HG03135 (cell line): ENCODE measurements at regions not wholly inside any gene's neighbourhood (a gene's known extent, or its start where the extent isn't known, plus 50 kb on each side); places are given as distances from the start of the nearest gene placed in this dataset.

Experiments used
- ATAC-seq: cut with Tn5 transposase; IDR thresholded peaks from one replicate; pipeline ENCODE4 v1.9.1; 2021; ENCODE audit warnings: mild to moderate bottlenecking, moderate library complexity; ENCODE audit not compliant: unreplicated experiment

DNA sequence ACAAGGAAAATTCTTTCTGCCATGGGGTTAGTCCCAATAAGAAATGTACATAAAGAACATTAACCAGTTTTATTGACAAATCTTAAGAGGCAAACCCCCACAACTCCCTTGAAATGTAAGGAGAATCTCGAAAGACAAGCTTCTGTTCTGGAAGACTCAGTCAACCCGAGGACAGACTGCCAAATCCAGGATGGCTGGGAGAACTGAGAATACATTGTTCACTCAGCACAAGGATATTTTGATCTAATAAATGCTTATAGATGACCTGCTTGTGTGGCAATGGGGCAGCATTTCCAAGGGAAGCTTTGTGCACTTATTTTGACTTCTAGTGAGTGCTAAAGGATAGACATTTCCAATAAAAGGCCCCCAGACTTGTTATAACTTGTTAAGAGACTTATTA lies 280.4 kb downstream of the DHX15 start:
- ATAC-seq, result no peak

DNA sequence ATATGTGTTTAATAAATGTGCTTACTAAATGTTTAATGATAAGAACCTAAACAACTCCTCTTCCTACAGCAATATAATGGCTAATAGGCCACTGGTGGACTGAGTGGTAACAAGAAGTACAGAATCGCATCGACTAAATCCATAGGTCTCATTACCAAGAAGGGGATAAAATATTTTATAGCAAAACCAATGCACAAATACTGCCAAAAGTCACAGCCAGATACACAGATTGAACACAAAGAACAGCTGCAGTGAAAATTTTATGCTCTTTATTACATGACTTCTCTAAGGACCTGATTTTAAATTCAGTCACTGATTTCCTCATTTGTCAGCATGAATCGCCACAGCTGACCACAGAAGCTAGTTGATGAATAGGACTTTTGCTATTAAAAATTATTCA lies 285.4 kb downstream of the DHX15 start:
- ATAC-seq, result no peak

DNA sequence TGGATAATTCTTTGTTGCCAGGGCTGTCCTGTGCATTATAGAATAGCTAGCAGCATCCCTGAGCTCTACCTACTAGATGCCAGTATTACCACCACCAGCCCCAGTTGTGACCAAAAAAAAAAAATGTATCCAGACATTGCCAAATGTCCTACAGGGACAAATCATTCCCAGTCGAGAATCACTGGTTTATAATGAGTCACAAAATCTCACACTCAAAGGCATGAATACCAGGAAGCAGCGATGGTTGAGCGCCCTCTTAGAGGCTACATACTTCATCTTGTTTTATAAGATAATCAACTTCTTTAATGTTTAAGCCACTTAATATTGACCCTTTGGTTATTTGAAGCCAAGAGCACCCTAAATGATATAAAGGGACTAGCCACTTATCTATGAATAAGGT lies 297.3 kb downstream of the DHX15 start:
- no peak for ATAC-seq

DNA sequence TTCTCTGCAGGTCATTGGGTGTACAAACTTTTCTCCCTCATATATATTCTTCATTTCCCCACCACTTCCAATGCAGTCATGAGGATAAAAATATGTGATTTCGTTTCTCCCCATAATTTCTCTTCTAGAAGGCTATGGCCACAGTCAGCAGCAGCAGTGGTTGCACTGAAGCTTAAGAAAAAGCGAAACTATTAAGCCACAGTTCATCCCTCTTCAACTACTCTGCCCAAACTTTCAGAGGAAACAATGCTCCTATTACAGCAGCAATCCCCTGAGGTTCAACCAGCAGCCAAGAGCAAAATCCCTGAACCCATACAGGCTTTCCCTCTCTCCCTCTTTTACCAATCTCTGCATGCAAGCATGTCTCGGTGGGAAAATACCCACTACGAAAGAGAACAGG lies 298.6 kb downstream of the DHX15 start:
- no peak for ATAC-seq

DNA sequence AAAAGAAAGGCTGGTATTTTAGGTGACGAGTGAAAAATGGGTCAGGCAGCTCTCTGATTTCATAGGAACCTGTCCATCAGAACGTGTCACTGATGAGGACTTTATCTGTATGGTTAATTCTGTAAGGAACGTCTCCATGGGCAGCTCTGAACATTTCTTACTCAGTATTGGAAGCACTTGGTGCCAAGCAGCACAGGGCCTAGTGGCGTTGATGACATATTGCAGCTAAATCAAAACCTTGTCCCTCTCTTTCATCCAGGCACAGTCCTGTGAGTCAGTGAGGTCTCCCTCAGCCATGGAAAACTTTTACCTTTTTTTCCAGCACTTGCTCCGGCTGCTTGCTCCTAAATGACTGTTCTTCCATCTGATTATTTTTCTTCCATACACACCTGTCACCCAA lies 301.9 kb downstream of the DHX15 start:
- ATAC-seq, result no peak

DNA sequence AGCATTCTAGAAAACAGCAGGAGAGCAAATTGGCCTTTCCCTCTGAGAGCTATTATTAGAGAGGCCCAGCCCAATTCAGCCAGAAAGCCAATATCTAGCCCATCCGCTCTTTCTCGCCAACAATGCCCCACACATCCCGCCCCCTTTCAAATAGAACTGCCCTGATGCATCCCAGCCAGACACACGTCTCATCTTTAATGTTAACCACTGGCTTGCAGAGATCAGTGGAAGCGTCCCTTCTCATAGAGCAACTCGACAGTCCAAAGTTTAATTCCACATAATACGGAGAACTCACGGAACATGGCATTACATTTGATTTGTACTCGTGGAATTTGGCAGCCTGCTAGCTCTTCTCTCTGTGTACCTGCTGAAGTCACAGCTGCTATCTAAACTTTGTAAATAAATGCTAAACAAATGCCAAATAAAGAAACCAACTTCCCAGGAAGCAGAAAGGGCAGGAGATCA lies 304.4 kb downstream of the DHX15 start:
- no peak for ATAC-seq

DNA sequence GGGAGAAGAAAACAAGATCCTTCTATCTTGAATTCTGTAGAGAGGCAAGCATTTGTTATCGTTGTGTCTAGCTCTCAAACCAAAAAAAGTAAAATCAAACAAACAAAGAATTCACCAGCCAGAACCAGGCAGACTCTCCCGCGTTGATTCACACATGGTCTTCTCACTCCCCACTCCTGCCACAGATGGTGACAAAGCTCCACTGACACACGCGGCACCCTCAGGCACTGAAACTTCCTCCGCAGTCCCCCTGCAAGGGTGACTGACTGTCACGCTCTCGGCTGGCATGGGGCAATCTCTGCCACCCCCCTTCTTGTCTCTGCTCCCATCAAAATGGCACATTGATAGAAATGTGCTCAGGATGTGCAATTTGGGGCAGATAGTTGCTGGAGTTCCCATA lies 304.9 kb downstream of the DHX15 start:
- no peak for ATAC-seq

DNA sequence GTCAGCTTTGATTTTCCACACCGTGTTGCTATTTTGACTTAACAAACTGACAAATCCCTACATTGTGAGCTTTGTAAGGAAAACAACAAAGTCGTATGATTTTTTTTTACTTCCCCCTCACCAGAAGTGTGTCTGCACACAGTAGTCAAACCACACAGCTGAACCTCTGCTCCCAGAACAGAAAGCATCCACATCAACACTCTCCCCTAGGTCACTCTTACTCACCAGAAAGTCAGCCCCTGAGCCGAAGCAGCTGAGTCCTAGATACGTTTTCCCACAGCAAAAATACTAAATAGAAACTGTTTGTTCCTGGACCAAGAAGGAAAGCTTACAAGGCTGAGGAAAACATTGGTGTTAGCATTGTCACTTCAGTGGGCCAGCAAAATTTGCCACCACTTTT lies 305.7 kb downstream of the DHX15 start:
- no peak for ATAC-seq

DNA sequence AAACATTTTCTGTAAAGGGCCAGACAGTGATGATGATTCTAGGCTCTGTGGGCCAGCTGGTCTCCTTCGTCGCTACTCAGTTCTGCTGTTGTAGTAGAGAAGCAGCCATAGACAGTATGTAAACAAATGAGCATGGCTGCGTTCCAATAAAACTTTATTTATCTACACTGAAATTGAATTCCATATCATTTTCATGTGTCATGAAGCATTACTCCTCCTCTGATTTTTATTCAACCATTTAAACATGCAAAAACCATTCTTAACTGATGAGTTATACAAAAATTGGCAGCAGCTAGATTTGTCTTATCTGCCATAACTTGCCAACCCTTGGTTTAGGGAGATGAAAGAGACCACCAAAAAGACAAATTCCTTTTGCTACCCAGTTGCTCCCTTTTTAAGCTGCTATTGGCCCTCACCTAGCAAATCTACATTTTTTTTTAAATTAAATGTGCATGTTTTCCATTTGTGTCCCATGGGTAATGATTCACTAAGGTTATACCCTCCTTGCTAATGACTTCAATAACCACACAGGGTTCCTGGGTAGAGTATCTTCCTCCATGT lies 309.9 kb downstream of the DHX15 start:
- ATAC-seq, result no peak

DNA sequence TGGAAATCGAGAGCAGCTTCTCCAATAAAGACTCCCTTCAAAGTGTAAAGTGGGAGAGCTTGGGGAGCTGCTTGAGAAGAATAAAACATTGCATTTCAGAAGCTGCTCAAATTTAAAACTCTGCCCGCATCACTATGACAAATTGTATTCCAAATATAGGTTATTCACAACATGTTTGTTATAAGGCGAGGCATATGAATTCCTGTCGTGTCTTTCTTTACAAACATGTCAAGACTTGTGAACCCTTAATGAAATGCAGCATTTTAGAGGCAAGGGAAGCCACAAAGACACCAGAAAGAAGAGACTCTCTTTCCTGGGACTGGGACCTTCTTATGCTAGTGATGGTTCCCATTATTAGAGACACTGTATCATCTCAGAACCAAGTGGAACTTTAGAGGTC lies 311.2 kb downstream of the DHX15 start:
- ATAC-seq, result no peak

DNA sequence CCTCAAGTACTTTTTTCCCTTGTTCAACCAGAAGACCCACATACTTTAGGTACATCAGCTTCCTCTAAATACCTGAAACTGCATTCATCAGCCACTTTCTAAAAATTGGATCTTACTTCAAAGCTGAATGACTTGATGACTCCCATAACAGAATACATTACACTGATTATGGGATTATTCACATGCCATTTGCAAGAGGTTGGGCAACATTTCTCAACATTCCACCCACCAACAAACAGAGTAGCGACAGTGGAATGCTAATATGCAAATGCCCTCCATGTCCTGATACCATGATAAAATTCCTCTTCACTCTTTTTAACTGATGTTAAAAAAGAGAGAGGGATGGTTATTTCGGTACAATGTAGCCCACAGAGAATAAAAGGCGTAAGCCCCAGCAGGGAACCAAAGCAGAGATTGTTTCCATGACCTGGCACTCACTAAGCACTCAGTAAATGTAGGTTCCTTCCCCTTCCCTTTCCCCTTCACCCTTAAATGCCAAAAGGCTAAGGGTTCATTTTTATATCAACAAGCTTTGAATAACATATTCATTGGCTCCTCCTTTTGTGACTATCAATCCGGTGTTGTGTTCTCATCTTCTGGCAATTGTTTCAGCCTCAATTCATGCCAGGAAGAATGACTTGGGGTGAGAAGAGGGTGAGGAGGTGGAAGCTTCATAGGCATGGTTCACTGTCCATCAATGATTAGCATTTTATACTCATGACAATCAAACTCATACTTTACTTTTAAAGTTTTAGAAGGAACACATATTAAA lies 317.2 kb downstream of the DHX15 start:
- ATAC-seq, result no peak

DNA sequence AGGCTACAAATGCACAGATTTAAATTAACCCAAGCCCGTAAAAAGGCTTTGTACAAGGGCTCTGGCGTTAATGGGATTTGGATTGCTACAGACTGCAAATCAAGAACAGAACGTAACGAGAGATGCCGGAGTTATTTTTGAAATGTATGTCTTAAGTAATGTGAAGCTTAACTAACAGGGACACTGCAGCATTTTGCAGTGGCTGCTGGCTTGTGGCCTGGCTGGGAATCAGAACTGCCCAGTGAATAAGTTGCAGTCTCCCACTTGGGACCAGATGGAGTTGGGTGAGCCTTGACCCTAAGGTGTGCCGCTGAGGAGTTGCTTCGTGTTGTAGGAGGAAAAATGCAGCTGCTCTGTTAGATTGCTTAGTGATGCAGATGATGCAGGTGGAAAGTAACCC lies 318.4 kb downstream of the DHX15 start:
- ATAC-seq, result no peak

DNA sequence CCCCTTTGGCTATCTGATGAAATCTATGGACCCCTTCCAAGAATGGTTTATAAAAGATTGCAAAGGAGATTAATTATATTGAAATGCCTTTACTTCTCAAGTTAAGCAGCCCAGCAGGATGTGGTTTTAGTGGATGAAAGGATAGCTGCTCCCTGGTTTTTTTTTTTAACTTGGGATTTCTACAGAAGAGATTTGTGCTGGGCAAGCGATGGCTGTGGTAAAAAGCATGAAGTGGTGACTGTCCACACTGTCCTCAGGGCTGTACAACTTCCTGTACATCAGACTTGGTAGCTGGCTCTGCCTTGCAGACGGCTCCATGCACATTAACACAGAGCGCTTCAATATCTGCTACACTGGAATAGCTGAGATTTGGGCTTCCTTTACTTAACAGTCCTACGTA lies 321.7 kb downstream of the DHX15 start:
- no peak for ATAC-seq

DNA sequence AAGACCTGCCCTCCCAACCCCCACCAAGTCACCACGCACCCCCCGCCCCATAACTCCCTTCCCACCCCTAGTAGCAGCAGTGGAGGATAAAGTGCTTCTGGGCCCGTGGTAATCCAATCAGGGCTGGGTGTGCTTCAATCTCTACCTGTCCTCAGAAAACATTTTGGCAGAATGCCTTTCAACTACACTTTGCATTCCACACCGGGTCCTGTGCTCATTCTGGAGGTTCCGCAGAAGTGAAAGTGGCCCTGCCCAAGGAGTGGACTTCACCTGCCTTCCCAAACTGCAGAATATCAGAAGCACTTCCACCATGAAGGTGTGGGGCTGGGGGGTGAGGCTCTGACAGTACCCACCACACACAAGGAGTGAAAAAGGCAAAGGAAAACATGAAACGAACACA lies 322.3 kb downstream of the DHX15 start:
- no peak for ATAC-seq

DNA sequence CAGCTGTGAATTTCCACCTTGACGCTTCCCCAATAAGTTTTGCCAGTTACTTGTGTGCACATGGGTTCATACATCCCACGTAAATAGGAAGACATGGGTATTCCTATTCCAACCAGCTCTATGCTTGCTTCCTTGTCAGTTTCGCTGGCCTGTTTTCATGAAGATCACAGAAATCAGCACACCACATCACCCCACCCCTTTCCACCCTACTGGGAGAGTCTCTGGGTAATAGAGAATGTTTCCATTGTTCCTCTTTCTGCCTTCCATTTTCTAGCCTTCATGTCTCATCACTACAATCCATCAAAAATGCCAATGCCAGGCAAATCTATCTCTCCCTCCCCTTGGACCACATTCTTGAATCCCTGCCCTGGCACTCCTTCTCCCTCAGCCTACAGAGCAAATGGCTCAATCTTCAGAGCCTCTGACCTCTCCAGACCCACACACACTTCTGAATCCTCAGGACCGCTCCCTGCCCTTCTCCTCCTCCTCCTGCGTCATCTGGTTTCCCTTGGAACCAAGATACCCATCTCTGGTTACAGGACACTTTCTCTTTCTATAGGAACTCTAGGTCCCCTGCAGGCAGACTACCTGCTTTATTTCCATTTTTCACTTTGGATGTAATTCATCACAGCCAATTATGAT lies 323.3 kb downstream of the DHX15 start:
- no peak for ATAC-seq

DNA sequence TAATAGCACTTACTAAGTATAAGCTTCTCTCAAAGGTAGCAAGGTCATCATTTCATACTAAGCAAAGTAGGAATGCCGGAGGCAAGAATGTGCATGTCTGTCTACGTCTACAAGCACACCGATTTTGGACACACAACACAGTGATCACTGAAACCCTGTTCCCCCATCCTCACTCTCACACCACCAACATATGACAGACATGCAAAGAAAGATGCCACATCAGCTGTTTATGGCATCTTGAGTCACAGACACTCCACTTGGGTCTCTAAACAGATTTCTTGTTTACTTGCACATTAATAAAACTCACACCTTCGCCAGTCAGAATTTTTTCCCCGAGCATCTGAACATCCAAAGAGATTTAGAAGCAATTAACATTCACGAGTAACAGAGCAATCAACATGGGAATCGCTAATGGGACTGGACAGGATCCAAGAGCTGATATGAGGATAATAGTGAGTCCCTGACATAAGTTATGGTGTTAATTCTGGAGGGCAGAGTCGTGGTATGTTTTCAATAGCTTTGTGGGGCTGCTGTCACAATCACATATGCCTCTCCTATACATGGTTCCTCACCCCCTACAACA lies 324.1 kb downstream of the DHX15 start:
- ATAC-seq, result no peak

DNA sequence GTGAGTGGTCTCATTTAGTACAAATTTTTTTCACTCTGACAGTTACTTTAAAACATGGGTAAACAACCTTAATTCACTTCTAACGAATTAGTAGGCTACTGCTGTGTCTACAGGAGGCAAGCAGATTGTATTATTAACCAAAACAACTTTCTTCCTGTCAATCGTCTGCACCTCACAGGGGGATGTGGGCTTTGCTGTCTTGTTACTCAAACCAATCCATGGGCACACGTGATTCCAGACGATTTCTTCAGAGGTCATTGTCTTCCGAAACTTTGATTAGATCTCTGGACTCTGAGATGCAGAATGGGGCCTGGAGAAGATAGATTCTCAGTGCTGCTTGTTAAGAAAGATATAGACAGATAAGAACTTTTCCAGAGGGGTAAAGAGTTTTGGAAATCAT lies 327.8 kb downstream of the DHX15 start:
- ATAC-seq, result no peak

DNA sequence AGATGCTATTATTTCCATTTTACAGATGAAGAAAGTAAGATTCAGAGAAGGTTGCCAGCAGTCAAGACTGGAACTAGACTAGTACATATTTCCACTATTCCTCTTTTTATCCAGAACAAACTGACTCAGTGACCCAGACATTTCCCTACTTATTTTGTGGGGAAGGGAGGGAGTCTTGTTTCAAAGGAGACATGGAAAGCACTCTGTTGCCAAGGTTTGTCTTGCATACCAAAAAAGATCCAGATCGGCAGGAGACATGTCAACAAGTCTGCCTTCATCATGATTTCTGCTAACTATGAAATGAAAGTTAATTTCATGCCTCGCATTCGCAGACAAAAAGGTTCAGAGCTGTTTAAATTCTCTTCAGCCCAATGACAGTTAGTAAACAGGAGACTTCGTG lies 328.3 kb downstream of the DHX15 start:
- no peak for ATAC-seq

DNA sequence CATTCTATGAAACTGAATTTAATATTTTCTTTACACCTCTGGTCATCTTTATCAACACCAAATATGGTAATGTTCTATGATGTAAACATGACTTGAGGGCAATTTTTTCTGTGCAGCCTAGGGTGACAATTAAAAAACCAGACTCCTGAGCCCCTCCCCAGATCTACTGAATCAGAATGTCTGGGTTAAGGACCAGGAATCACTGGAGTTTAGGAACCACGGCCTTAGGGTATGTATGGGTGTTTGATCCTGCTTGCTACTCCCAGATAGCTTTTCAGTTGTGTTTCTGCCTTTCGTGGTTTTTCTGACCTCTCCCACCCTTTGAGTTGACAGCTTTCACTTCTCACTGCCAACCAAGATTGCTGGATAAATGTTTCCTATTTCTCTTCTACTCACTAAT lies 332.2 kb downstream of the DHX15 start:
- no peak for ATAC-seq

DNA sequence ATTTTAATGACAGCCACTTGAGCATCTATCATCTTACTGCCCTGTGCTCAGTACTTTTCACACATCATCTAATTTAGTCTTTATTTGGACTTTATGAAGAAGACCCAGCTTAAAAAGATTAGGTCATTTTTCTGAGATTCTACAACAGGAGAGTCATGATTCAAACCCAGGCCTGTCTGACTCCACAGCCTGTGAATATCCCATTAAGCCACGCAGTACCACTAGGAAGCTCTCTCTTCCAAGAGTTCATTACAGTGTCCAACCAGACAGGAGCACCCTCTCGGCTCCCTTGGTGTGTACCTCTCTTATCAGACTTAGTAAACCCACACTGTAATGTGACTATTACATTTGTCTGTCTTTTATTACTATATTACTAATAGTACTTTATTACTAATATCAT lies 332.8 kb downstream of the DHX15 start:
- ATAC-seq, result no peak

DNA sequence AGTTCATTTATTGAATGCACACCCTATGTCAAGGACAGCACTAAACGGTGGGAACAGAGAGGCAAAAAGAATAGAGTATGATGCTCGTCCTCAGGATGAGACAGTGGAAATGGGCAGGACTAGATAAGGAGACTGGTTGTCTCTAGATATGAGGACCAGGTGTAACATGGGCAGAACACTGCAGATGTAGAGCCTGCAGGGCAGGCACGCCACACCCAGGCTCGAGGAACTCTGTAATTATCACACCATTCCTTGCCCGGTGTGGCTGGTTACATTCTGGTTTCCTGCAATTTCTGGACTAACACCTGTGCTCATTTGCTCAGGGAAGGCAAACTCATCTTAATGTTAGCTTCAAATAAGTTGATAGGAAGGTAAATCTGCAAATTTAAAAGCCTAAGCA lies 334.4 kb downstream of the DHX15 start:
- no peak for ATAC-seq
